Ureter (tissue), 1 donor: ENCODE measurements at regions not wholly inside any gene's neighbourhood (a gene's known extent, or its start where the extent isn't known, plus 50 kb on each side); places are given as distances from the start of the nearest gene placed in this dataset.

Source experiments
- DNase-seq: peaks from one replicate; pipeline ENCODE4 v3.0.0-alpha.2; 2020; ENCODE audit warnings: low spot score
- donor health status: DM: yes; HTN: yes; CAD: no.

DNA sequence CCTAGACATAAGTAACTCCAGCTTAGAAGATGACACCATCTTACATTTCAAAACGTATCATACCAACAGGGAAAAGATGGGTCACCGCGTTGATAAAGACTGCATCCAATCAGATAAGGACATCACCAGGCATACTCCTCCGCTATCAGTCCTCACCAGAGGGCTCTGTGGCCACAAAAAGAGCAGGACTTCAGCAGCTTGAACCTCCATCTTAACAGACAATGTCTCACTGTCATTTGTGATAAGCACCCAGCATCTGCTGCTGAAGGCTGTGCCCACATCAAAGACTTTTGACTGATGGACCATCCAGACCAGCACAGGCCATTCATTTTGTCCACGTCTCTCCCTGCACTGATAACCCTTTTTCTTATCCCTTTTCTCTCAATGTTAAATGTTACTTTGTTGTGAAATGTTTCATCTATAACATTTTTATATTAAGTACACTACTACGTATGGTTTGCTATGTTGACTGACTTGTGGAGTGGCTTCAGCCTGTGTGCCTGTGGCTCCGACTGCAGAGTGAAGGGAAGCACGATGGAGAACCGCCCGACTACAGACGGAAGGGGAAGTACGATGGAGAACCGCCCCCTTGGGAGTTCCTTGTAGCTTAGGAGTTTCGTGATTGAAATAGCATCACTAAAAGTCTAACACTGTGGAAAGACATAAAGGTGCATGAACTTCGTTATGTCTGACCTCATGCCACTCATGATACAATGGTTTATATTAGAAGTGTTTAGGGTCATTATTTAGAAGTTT lies 595.4 kb upstream of the AGA start:
- no peak for DNase-seq

DNA sequence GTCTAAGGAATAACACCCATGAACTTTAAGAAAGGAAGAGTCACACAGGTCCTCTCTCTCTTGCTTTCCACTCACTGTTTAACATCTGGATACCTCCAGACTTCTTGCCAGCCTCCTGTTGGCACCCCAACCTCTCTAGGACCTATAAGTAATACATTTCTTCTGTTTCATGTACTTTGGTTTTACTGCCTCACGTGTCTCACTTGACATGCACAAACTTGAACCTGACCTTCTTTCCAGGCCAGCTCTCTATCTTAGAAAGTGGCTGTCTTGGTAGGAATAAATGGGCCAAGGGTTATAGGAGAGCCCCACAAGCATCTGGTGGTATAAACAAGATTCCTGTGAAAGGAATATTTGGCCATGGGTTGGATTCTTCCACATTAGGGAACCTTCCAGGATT lies 614.8 kb upstream of the AGA start:
- no peak for DNase-seq

DNA sequence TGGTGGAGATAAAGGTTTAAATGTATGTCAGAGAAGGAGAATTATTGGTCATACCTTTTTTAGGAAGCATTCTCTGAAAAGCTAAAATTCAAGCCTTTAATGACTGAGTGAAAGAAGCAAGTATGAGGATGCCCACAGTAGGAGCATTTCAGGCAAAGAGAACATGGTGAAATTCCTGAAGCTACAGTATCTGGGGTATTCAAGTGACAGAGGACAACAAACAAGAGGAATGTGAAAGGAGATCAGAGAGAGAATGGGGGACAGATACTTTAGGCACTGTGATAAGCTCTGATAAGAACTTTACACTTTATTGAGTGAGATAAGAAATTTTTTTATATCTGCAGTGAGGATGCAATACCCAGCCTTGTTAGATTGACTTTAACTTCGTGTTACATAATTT lies 621.3 kb upstream of the AGA start:
- no peak for DNase-seq

DNA sequence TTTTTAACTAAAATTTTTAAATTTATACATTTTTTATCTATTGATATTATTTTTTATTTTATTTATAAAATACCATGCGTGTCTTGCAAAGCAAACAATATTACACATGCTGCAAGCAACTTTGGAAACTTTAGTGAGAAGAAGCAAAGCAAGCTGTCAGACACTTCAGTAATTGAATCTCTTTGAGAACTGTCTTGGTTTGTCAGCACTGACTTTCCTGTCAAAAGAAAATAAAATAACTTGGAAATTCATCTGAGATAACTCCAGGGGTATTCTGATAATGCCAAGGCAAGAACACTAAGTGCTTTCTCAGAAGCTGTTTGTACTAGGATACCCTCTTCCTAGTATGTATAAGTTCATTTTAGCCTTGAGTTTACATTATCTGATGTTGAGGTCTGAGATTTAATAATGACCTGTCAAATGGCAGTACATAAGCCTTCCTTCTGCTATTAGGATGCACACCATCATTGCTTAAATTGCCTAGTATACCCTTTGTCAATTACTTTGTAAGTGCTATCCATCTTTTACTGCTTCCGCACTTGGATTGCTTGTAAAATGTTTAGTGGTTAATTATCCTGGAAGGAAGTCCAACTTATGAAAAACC lies 624.2 kb upstream of the AGA start:
- DNase-seq = no peak

DNA sequence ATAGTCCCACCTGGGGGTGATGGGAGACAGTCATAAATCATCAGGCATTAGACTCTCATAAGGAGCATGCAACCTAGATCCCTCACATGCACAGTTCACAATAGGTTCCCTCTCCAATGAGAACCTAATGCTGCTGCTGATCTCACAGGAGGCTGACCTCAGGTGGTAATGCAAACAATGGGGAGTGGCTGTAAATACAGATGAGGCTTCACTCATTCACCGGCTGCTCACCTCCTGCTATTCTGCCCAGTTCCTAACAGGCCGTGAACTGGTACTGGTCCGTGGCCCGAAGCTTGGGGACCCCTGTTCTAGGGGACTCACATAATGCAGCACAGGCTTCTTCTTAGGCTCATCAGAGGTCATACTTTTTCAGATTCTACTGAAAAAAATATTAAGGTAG lies 625.9 kb upstream of the AGA start:
- DNase-seq = no peak

DNA sequence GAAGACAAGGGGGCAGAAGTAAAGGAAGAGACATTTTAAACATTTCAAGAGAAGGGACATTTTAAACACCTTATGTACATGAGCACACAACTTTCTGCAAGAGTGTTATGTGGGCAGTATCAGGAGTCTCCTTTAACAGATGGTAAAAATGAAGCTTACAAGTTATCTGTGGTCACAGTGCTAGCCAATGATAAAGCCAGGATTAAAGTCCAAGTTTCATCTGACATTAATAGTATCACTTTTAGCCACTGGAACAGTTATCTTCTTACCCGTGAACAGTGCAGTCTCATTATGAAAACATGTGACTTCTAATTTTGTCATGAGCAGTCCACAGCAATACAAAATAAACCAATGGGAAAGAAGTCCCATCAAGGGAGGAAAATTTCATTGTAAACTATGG lies 627.9 kb upstream of the AGA start:
- DNase-seq = no peak

DNA sequence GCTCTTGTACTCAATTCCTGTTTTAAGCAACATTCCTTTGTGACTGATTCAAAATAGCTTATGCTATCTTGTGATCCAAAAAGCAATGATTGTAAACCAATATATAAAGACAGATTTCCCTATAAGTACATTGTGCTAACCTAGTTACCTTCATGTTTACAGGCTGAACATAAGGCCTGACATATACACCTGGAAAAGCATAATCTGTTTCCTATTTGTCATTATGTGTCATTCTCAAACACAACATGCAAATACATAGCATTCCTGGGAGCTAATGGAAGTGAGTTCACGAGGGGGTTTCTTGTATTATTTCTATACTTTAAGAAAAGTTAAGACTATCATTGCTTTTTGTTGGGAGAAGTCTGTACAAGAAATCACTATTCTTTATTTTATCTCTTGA lies 638.1 kb upstream of the AGA start:
- no peak for DNase-seq

DNA sequence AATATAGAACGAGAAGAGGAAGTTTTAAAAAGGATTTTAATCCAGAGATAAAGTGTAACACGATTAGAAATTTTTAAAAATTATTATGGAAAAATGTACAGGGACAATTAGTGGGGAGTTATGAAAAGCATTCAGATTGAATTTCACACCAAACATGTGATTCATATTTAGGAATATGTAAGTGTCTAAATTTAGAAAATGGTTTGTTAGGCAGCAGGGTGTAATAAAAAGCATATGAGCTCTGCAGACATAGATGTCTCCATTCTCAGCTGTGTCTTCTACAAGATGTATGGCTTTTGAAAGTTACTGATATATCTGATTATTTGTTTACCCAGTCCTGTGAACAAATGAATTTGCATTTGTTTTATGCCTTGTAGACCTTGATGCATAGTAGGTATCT lies 638.9 kb upstream of the AGA start:
- DNase-seq = no peak

DNA sequence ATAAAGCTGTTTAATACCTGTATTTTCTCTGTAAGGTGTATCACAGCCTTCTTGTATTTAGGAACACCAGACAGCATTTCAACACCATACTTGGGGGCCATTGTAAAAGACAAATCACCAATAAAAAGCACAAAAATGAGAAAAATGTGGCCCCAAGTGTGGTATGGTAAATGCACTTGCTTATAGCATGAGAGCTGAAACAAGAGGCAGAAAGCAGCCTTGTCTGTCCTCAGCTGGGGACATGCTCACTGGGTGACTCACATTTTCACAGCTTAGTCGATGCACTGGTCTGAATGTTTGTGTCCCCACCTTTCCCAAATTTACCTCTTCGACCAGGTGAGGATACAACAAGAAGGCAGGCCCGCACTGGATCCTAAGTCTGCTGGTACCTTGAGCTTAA lies 639.7 kb upstream of the AGA start:
- DNase-seq = no peak

DNA sequence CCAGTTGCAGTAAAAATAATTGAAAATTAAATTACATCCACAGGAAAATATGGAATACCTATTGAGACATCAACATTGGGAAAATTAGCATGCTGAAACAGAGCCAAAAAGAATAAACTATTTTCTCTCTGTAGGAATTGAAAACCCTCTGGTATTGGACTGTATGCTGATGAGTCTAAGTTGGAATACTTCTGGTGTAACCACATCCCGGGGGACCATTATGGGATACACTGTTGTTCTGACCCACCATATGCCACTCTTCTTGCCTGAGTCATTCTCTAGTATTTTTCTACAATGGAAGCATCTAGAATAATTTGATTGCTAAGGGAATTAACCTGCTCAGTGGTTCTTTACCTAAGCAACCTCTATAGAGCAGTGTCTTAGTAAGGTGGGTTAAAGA lies 640.7 kb upstream of the AGA start:
- DNase-seq = no peak

DNA sequence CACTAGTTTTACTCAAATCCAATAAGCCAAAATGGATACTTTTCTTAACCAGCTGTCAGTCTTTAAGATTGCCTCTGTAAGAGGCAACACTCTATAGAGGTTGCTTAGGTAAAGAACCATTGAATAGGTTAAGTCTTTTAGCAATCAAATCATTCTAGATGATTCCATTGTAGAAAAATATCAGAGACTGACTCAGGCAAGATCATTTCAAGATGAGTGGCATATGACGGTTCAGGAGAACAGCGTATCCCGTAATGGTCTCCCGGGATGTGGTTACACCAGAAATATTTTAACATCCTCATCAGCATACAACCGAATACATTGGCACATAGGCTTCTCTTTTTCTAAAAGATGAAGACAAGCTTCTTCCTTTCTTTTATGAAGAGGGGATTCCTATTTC lies 641.7 kb upstream of the AGA start:
- no peak for DNase-seq

DNA sequence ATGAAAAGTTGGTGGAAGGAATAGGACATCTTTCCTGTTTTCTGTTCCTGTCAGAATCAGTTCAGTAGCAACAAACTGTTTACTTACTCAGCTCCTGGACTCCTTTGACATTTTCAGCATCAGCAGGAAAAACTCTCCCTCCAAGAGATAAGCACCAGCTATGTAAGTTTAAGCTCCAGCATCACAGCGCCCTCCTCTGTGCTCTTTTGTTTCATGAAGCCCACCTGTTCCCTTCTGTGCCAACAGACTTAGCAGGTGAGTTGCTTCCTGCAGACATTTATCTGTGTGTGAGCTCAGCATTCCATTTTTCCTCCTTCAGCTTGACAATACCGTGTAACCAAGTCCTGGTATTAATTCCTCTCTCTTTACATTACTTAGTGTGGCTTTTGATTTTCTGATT lies 644.1 kb upstream of the AGA start:
- DNase-seq = no peak

DNA sequence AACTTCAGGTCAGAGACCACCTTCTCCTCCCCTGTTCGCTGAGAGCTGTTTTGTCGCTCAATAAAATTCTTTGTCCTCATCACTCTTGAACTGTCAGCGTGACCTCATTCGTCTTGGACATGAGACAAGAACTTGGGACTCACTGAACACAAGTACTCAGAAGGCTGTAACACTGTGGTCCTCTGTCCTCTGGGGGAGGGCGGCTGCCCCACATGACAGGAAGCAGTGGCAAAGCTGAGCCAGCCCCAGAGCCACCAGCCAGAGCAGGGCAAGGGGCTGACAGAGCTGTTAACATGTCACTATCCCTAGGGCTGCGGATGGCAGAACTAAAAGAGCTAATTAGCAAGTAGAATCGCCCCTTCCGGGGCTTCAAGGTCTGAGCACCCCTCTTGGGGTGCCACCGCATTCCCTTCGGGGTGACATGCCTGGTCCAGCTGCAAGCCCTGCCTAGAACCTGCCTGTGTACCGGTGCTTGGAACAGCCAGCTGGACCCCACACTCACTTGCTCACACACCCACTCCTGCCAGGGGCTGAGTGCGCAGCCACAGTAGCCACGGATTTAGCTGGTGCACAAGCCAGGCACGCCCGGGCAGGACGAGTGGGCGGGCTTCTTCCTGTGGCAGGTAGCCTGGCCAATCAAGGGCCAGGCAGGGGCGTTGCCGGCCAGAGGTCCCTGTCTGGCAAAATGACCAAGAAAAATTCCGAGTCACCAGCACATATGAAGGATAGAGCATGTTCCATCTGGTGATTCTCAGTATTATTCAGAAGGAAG lies 648.6 kb upstream of the AGA start:
- DNase-seq = no peak

DNA sequence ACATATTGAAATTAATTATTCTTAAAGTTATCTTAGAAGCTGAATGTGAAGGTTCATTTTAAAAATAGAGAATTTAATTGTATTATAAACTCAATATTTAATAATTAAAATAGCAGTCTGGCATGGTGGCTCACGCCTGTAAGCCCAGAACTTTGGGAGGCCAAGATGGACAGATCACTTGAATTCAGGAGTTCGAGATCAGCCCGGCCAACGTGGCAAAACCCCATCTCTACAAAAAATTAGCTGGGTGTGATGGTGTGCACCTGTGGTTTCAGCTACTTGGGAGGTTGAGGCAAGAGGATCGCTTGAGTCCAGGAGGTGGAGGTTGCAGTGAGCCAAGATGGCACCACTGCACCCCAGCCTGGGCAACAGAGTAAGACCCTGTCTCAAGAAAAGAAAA lies 659.9 kb upstream of the AGA start:
- DNase-seq = no peak

DNA sequence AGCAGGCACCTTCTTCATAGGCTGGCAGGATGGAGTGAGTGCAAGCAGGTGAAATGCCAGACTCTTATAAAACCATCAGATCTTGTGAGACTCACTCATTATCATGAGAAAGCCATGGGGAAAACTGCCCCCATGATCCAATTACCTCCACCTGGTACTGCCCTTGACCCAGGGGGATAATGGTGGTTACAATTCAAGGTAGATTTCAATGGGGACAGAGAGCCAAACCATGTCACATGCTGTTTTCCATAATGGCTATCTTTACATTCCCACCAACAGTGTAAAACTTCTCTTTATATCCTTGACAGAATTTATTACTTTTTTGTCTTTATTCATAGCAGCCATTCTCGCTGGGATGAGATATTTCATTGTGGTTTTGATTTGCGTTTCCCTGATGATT lies 663.0 kb upstream of the AGA start:
- no peak for DNase-seq

DNA sequence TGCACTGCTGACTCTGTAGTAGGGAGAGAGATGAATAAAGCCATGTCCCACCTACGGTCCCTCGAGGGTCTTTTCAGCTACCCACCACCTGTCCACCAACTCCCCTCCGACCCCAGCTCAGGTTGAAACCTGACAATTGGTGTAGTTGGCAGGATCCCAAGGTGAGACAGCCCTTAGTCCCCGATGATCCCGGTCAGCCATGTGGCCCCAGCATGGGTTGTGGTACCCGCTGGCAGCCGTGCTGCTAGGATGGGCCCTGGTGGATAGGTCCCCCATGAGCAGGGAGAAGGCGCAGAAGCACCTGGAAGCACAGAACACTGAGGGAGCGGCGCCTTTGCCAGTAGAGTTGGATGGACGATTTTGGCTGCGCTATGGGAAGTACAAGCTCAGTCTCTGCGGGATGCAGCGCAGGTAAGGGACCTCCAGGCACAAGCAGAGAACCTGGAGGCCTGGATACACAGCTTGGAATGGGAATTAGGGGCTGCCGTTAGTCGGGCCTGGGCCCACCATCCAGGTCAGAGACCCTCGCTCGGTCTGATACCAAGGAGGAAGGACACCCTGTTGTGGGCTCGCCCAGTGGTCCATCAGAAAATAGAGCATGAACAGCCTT lies 694.6 kb upstream of the AGA start:
- no peak for DNase-seq

DNA sequence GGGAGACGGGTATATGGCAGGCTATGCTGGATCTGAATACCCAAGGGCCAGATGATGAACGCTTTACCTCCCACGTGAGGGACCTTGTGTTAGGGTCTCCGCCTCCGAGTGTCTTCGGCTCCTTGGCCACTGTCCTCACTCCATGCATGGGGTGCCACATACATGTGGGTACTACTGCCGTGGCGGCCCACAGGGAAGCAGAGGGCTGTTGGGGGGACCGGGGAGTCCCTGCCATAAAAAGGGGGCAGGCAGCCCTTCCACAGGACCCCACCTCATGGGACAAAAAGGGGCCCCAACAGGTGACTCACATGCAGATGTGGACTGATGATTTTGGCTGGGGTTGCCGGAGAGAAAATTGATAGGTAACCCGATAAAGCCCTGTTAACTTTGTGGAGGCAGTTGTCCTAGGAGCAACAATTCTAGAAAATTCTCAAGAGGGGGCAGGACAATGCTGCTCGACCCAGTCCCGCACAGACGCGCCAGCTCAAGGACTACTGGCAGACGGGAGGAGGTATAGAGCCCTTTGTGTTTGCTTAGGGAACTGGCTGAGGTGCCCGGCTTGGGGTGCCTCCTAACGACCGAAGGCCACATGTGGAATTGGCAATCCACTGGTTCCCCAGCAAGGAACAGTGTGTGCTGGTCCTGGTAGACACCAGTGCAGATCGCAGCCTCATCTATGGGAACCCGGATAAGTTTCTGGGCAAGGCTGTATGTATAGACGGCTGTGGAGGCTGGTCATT lies 695.7 kb upstream of the AGA start:
- no peak for DNase-seq

DNA sequence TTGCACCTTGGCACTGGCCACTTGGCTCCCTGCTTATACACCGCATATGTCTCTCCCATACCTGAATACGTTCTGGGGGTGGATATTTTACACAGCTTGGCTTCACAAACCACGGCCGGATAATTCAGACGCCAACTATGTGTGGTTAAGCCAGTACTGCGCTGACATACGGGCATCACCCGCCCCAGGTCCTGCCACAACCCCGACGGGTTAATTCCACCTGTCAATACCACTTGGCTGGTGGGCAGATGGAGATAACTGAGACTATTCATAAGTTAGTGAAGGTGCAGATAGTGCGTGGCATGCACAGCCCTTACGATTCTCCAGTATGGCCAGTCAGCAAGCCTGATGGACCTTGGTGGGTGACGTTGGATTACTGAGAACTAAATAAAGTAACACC lies 696.3 kb upstream of the AGA start:
- DNase-seq = no peak

DNA sequence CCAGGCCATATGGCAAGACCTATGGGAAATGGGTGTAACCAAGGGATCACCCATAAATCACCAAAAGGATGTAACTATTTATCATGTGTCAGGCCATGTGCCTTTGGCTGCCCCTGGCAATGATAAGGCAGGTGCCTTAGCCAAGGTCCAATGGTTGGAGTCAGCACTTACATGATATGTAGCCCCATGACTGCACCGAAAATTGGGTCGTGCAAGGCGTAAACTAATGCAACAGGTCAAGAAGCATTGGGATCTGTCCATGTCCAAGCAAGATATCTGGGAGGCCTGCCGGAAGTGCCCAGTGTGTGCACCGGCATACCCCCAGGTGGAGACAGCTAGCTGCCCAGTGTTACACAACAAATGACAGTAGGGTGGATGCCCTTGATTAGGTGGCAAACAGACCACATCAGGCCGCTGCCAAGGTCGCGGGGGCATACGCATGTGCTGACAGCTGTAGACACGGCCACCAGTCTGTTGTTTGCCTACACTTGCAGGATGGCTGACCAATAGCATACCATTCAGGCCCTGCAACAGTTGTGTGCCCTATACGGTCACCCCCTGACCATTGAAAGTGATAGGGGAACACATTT lies 698.2 kb upstream of the AGA start:
- no peak for DNase-seq

DNA sequence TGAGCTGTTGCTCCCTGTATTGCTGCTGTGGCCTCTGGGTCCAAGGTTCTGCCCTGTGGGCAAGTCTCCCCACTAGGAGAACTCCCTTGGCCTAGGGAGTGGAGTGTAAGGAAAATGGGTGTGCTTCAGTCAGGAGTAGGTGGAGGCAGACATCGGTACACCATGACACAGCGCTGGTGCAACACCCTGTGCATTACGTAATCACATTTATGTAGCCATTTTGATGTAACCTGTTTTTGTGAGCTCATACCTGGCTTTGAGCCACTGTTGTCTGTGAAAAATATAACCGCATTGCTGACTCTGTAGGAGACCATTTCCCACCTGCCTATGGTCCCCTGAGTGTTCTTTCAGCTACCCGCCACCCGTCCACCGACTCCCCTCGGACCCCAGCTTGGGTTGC lies 700.5 kb upstream of the AGA start:
- no peak for DNase-seq

DNA sequence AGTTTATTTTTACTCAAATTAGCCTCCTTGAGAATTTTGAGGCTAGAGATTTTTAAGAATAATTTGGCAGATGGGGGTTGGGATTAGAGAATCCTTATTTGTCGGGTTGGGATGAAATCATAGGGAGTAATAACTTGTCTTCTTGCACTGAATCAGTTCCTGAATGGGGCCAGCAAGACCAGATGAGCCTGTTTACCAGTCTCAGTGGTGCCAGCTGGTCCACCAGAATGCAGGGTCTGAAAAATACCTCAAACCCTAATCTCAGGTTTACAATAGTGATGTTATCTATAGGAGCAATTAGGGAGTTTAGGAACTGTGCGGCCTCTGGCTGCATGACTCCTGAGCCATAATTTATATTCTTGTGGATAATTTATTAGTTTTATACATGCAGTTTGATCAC lies 705.9 kb upstream of the AGA start:
- no peak for DNase-seq
